NCI-H345 treated with DMSO at 0.1 percent for 48 hours (cell line): ENCODE measurements at regions not wholly inside any gene's neighbourhood (a gene's known extent, or its start where the extent isn't known, plus 50 kb on each side); places are given as distances from the start of the nearest gene placed in this dataset.
"Not testable (repeated sequence)": the region's sequence is repeated elsewhere in the genome, so short reads cannot be mapped to it uniquely, and the experiment has no call there.

Experiments
- DNase-seq: peaks from one replicate; lab custom pipeline; 2025; ENCODE audit not compliant: unreplicated experiment; lab: John Stamatoyannopoulos, UW

- DNase-seq, result no peak
Observed at GRCh38 chr14:105979446-105979845, 453.1 kb downstream of the TMEM121 start.

- no peak for DNase-seq
Observed at GRCh38 chr14:105980224-105980623, 453.8 kb downstream of the TMEM121 start.

- not testable (repeated sequence) for DNase-seq
Observed at GRCh38 chr14:105981517-105982302, 455.3 kb downstream of the TMEM121 start.

- no peak for DNase-seq
Observed at GRCh38 chr14:105982664-105983063, 456.3 kb downstream of the TMEM121 start.

- DNase-seq, result no peak
Observed at GRCh38 chr14:105986894-105987284, 460.5 kb downstream of the TMEM121 start.

- no peak for DNase-seq
Observed at GRCh38 chr14:105987563-105987962, 461.2 kb downstream of the TMEM121 start.

GRCh38 chr14:105989566-105990302 is 463.4 kb downstream of the TMEM121 start:
- no peak for DNase-seq

GRCh38 chr14:105991677-105992076 is 465.3 kb downstream of the TMEM121 start:
- DNase-seq, result not testable (repeated sequence)

- DNase-seq, result no peak
Observed at GRCh38 chr14:105993814-105994213, 467.4 kb downstream of the TMEM121 start.

- DNase-seq, result not testable (repeated sequence)
Observed at GRCh38 chr14:105995011-105995710, 468.8 kb downstream of the TMEM121 start.

- DNase-seq, result not testable (repeated sequence)
Observed at GRCh38 chr14:105998597-105998996, 472.2 kb downstream of the TMEM121 start.

- DNase-seq, result no peak
Observed at GRCh38 chr14:105999361-106000028, 473.1 kb downstream of the TMEM121 start.

GRCh38 chr14:106000029-106000511 is 473.7 kb downstream of the TMEM121 start:
- not testable (repeated sequence) for DNase-seq

- not testable (repeated sequence) for DNase-seq
Observed at GRCh38 chr14:106001277-106001676, 474.9 kb downstream of the TMEM121 start.

- DNase-seq, result no peak
Observed at GRCh38 chr14:106003351-106003750, 477.0 kb downstream of the TMEM121 start.

- not testable (repeated sequence) for DNase-seq
Observed at GRCh38 chr14:106004937-106005795, 478.8 kb downstream of the TMEM121 start.

GRCh38 chr14:106006043-106006442 is 479.7 kb downstream of the TMEM121 start:
- DNase-seq, result not testable (repeated sequence)

GRCh38 chr14:106006716-106007115 is 480.3 kb downstream of the TMEM121 start:
- not testable (repeated sequence) for DNase-seq

- no peak for DNase-seq
Observed at GRCh38 chr14:106010783-106011182, 484.4 kb downstream of the TMEM121 start.
